ENCODE measurements at regions not wholly inside any gene's neighbourhood (a gene's known extent, or its start where the extent isn't known, plus 50 kb on each side); places are given as distances from the start of the nearest gene placed in this dataset.

GRCh38 chr10:128560993-128561392 is 434.8 kb upstream of the MKI67 start:
- no peak for TF ChIP-seq POLR2AphosphoS5 (IDR thresholded peaks at IDR 0.05; ENCODE audit: low read depth, low read length)
- no peak for TF ChIP-seq FOXP2 (optimal IDR thresholded peaks at IDR 0.05; ENCODE audit: borderline replicate concordance, extremely low read depth, extremely low read length, insufficient read depth)

DNA sequence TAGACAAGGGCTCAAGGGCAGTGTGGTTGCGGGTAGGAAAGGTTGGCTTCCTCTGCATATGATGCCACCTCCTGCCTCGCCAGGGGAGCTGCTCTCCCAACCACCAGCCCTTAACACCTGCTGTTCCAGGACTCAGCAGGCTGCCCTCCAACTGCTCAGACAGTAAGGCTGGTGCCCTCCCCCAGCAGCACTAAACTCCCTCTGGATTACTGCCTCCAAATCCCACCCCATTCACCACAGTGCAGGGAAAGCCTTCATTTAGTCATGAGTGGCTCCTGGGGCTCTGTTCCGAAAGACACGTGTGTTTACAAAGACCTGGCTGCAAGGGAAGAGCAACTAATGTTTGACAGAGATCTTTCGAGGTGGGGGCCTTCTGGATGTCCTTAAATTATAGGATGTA is 437.2 kb upstream of the MKI67 start:
- TF ChIP-seq REST (IDR thresholded peaks at IDR 0.05; ENCODE audit: insufficient read depth in 1 of 2, low read depth in 2 of 2, low read length in 2 of 2): no peak

DNA sequence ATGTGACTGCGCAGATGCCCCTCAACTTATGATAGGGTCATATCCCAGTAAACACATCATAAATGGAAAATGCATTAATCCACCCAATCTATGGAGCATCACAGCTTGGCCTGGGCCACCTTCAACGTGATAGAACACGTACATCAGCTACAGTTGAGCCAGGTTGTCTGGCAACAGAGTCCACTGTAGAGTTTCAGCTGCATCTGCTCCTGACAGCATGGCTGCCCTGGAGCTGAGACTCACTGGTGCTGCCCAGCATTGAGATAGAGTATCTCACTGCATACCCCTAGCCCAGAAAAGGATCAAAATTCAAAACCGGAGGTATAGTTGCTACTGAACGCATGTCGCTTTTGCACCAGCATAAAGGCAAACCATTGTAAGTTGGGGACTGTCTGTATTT is 437.7 kb upstream of the MKI67 start:
- TF ChIP-seq TAF1 (IDR thresholded peaks at IDR 0.05; ENCODE audit: borderline replicate concordance, insufficient read depth, low read length): no peak
- no peak for TF ChIP-seq SIN3A (IDR thresholded peaks at IDR 0.05; ENCODE audit: borderline replicate concordance, insufficient read depth, low read length)
- no peak for TF ChIP-seq FOXP2 (optimal IDR thresholded peaks at IDR 0.05; ENCODE audit: borderline replicate concordance, extremely low read depth, extremely low read length, insufficient read depth)
- no peak for TF ChIP-seq REST (IDR thresholded peaks at IDR 0.05; ENCODE audit: insufficient read depth in 1 of 2, low read depth in 2 of 2, low read length in 2 of 2)
- TF ChIP-seq POLR2AphosphoS5 (IDR thresholded peaks at IDR 0.05; ENCODE audit: low read depth, low read length): no peak

DNA sequence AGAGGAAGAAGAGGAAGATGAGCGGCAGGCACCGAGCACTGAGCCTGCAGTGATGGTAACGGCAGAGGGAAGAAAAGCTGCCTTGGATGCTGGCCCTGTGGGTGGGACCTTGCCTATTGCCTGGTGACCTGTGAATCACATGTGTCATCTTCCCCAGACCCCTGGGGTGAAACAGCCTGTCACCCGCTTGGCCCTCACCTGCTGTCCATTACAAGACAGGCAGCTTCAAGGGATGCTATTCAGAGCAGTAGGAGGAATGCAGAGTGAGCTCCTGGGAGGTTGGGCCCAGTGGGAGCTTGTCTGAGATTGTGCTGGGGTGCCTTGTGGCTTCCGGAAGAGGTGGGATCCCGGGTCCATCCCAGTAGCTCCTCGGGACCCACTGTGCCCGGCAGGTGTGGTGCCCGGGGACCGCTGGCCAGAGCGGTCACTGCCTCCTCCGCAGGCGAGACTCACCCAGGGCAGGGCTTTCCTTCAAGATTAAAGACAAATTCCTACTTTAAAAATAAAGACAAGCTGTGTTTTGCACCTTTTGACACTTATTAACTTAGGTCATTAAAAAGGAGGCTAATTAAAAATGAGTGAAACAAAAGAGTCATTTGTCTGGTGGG is 440.2 kb upstream of the MKI67 start:
- no peak for TF ChIP-seq REST (IDR thresholded peaks at IDR 0.05; ENCODE audit: insufficient read depth in 1 of 2, low read depth in 2 of 2, low read length in 2 of 2)
- no peak for TF ChIP-seq POLR2AphosphoS5 (IDR thresholded peaks at IDR 0.05; ENCODE audit: low read depth, low read length)
- no peak for TF ChIP-seq SIN3A (IDR thresholded peaks at IDR 0.05; ENCODE audit: borderline replicate concordance, insufficient read depth, low read length)

DNA sequence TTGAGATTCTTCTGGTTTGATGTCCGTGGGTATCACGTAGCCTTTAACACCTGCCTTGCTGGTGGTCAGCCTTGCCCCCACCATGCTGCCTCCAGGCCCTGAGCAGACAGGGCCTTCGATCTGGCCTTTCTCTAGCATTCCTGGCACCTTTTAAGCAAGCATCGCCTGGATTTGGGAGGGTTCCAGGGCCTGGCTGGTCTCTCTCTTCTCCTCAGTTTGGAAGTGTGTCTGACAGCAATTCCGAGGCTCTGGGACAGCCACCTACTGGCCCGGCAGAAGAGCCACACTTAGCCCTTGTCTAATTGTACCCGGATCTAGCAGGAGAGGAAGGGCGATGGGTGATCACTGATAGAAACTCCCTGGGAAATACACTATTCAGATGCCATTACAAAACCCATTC is 441.3 kb upstream of the MKI67 start:
- TF ChIP-seq POLR2AphosphoS5 (IDR thresholded peaks at IDR 0.05; ENCODE audit: low read depth, low read length): no peak
- TF ChIP-seq REST (IDR thresholded peaks at IDR 0.05; ENCODE audit: insufficient read depth in 1 of 2, low read depth in 2 of 2, low read length in 2 of 2): no peak

GRCh38 chr10:128568041-128568440 is 441.8 kb upstream of the MKI67 start:
- TF ChIP-seq FOXP2 (optimal IDR thresholded peaks at IDR 0.05; ENCODE audit: borderline replicate concordance, extremely low read depth, extremely low read length, insufficient read depth) (no peak), TAF1 (IDR thresholded peaks at IDR 0.05; ENCODE audit: borderline replicate concordance, insufficient read depth, low read length) (no peak), POLR2AphosphoS5 (IDR thresholded peaks at IDR 0.05; ENCODE audit: low read depth, low read length) (no peak), SIN3A (IDR thresholded peaks at IDR 0.05; ENCODE audit: borderline replicate concordance, insufficient read depth, low read length) (no peak), REST (IDR thresholded peaks at IDR 0.05; ENCODE audit: insufficient read depth in 1 of 2, low read depth in 2 of 2, low read length in 2 of 2) (no peak)

Data from PFSK-1 (cell line).